ENCODE measurements at regions not wholly inside any gene's neighbourhood (a gene's known extent, or its start where the extent isn't known, plus 50 kb on each side); places are given as distances from the start of the nearest gene placed in this dataset.

GRCh38 chr6:2354138-2354491 lies 108.7 kb upstream of the GMDS start (continued):
- TF ChIP-seq ZBTB46 (CRISPR knock-in tag; IDR thresholded peaks at IDR 0.05; ENCODE audit: borderline replicate concordance) (no peak), PHF20 (CRISPR knock-in tag; IDR thresholded peaks at IDR 0.05) (no peak), AGO2 (optimal IDR thresholded peaks at IDR 0.05; ENCODE audit: low read depth, low read length) (no peak), BCLAF1 (IDR thresholded peaks at IDR 0.05) (no peak), MTF1 (CRISPR knock-in tag; IDR thresholded peaks at IDR 0.05) (no peak), BRD4 (CRISPR knock-in tag; IDR thresholded peaks at IDR 0.05) (no peak), ASH2L (IDR thresholded peaks at IDR 0.05; ENCODE audit: insufficient read length, low read depth, low read length) (peak; percentile 24), CREBL2 (CRISPR knock-in tag; IDR thresholded peaks at IDR 0.05; ENCODE audit: borderline replicate concordance) (no peak), TARDBP (CRISPR knock-in tag; IDR thresholded peaks at IDR 0.05) (0 out of 2 replicates have a peak, but pooled peaks have one; percentile 22), IRF1 (CRISPR knock-in tag; IDR thresholded peaks at IDR 0.05; ENCODE audit: low read depth) (no peak)
- TF ChIP-seq, protein P1, sequence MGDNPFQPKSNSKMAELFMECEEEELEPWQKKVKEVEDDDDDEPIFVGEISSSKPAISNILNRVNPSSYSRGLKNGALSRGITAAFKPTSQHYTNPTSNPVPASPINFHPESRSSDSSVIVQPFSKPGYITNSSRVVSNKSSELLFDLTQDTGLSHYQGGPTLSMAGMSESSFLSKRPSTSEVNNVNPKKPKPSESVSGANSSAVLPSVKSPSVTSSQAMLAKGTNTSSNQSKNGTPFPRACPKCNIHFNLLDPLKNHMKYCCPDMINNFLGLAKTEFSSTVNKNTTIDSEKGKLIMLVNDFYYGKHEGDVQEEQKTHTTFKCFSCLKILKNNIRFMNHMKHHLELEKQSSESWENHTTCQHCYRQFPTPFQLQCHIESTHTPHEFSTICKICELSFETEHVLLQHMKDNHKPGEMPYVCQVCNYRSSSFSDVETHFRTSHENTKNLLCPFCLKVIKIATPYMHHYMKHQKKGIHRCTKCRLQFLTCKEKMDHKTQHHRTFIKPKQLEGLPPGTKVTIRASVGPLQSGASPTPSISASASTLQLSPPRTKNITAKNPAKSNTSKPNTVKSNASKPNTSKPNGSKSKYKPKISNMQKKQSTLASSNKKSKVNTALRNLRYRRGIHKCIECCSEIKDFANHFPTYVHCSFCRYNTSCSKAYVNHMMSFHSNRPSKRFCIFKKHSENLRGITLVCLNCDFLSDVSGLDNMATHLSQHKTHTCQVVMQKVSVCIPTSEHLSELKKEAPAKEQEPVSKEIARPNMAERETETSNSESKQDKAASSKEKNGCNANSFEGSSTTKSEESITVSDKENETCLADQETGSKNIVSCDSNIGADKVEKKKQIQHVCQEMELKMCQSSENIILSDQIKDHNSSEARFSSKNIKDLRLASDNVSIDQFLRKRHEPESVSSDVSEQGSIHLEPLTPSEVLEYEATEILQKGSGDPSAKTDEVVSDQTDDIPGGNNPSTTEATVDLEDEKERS (CRISPR knock-in tag; IDR thresholded peaks at IDR 0.05) = no peak
